HG02678 (cell line): ENCODE measurements at regions not wholly inside any gene's neighbourhood (a gene's known extent, or its start where the extent isn't known, plus 50 kb on each side); places are given as distances from the start of the nearest gene placed in this dataset.

ENCODE experiments used
- ATAC-seq: cut with Tn5 transposase; IDR thresholded peaks from one replicate; pipeline ENCODE4 v1.9.1; 2021; ENCODE audit warnings: mild to moderate bottlenecking, moderate library complexity; ENCODE audit not compliant: unreplicated experiment

DNA sequence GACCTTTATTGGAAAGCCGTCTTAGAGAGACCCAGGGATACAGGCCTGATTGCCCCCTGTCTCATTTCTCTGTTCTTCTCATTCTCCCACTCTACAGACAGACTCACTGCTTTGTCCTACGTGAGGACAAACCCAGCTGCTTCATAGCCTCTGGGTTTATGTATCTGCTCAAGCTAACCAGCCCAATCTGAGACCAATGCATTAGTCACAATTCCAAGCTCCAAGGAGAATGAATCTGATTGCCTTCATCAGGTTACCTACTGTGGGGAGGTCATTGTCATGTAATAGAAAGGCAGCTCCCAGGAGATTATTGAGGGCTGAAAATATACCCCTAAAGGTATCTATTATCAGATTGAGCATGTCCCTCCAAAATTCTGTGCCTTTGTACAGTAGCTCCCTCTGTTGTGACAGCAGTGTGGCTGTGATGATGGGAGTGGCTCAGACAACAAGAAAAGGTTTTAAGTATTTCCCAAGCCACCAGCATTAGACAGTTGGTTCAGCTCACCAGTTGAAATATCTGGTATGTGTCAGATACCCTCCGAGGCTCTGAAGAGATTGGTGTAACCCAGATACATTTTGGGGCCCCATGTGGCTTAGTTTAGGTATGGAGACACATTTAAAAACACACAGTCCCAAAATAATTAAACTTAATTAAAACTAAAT lies 123.1 kb upstream of the EEPD1 start:
- no peak for ATAC-seq

DNA sequence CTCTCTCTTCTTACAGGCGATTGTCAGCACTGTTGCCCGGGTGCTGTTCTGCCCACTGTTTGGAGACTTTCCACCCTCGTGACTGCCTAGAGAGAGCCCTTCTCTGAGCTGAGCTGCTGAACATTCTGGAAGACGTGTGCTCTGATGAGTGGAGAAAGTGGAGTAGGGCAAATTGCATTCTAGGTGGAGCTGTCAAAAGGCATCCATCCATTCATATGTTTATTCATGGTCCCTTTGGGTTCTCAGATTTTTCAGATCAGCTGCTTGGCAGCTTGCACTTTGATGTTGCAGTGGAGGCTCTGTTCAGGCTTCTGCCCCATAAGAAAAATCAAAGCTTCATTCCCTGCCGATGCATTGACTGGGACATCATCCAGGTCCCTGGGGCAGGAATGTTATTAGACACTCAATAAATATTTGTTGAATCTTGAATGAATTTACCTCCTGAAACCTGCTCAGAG lies 120.7 kb upstream of the EEPD1 start:
- ATAC-seq = no peak

DNA sequence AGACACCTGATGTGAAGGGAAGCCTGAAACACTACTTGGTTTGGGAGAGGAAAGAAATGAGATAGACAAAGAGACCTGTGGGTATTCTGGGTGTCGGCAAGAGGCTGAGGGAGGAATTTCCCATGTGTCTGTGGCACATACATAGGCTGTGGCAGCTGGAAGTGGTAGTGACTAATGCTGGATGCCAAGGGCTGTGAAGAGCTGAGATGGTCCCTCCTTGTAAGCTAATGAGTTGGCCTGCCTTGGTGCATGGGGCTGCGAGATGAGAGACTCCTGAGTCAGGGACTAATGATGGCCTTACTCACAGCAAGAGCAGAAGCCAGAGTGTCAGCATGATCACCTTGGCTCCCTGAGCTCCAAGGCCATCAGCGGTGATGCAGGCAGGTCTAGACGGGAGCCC lies 119.0 kb upstream of the EEPD1 start:
- no peak for ATAC-seq

DNA sequence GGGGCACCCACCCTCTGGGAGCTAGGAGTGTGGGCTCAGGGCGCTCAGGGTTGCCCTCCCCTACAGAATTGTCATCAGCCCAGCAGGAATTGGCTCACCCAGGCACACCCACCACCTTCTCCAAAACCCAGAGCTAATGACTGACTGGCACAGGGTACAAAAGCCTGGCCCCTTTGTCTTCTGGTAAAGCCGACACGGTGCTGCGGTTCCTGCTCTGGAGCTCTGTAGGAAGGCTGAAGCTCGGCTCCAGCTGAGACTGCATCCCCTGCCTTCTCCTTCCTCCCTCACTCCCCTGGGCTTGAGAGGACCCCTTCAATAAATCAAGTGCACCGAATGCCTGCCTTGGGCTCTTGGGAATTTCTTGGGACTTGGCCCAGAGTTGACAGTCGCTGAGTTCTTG lies 117.9 kb upstream of the EEPD1 start:
- ATAC-seq = no peak

DNA sequence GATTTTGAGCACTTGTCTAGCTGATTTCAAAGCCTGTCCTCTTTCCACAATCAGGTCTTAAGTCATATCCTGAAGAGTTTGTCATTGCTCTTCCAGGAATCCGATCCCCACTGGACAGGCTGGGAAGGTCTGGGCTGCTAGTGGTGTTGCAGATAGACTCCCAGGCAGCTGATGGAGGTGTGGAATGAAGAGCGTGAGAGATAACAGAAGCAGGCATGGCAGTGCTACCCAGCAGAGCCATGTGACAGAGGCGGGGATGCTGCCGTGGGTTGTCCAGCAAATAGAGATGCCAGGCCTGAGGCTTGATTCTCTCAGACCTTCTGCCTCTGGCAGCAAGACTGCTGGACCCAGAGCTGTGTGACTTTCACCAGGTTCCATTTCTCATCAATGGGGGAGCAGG lies 116.5 kb upstream of the EEPD1 start:
- no peak for ATAC-seq

DNA sequence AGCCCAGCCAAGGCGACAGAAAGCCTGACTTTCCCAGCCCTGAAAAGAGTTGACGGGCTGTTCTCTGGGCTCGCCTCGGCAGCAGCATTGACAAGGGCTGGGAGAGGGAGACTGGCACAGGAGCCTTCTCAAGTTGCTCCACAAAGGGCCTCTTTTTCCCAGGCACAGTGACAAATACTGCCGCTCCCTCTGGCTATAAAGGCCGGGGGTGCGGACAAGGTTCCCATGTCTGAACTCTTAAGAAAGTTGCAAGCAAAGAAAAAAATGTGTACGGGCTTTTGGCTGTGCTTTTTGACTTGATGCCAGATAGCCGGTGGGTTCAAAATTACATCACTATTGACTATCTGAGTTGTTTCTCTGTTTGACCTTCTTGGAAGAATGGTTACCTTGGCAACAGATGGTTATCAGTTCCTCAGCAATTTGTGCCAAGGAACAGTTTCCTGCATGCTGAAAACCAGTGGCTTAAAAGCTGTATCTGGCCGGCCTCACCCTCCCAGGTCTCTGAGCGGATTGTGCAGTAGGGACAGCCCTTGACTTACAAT lies 115.9 kb upstream of the EEPD1 start:
- ATAC-seq = no peak

DNA sequence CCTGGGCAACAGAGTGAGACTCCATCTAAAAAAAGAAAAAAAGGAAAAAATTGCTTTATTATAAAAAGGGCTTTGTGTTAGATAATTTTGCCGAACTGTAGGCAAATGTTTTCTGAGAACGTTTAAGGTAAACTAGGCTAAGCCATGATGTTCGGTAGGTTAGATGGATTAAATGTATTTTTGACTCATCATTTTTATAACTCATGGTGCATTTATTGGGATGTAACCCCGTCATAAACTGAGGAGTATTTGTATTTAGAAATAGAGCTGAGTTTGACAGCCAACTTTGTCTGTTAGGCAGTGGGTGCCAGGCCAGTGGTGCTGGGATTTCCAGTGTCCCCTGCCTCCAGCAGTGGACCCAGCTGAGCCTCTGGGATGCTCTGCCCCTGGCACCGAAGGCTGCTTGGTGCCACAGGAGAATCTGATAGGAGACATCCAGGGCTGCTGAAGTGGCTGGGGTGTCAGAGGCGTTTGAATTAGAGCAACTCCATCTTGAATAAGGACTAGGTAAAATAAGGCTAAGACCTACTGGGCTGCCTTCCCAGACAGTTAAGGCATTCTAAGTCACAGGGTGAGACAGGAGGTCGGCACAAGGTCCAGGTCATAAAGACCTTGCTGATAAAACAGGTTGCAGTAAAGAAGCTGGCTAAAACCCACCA lies 114.9 kb upstream of the EEPD1 start:
- ATAC-seq = no peak

DNA sequence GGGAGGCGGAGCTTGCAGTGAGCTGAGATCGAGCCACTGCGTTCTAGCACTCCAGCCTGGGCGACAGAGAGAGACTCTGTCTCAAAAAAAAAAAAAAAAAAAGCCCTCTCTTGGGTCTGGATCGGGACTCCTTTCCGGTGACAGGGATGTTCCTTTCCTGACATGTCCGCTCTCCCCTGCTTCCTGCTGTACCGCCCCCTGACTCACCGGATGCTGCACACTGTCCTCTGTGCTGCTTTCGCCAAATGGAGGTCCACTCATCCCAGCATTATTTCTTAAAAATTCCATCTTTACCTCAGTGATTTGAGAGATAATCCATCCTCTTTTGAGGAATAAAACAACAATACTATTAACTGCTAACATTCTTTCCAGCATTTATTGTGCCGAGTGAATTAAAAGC lies 113.8 kb upstream of the EEPD1 start:
- no peak for ATAC-seq

DNA sequence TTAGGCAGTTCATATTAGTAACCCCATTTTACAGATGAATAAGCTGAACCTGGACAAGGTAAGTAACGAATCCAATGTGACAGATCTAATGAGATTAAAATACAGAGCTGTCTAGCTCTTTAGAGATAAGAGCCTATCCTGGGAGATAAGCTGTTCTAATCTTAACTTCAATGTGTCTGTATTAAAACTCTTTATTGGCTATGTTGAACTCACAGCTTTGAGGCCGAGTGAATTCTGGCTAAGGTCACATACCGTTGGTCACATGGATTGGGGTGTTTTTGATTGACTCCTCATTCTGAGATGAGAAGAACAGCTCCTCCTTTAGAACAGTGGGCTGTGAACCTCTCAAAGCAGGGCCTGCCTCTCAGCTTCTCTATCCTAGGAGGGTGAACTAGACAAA lies 113.4 kb upstream of the EEPD1 start:
- no peak for ATAC-seq

DNA sequence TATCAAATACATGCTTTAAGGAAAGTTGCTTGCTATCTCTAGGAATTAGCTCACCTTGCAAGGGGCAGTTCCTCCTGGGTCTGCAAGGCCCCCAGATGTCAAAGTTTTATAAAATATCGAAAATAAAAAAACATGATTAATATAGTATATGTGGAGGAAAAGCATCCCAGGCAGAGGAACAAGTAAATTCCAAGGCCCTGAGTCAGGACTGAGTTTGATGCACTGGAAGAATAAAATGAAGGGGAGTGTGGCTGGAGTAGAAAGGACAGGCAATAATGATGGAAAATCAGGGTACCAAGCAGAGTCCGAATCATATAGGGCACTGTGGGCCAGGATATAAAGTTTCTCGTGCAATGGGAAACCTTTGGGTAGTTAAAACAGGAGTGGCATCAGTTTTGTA lies 112.4 kb upstream of the EEPD1 start:
- no peak for ATAC-seq

DNA sequence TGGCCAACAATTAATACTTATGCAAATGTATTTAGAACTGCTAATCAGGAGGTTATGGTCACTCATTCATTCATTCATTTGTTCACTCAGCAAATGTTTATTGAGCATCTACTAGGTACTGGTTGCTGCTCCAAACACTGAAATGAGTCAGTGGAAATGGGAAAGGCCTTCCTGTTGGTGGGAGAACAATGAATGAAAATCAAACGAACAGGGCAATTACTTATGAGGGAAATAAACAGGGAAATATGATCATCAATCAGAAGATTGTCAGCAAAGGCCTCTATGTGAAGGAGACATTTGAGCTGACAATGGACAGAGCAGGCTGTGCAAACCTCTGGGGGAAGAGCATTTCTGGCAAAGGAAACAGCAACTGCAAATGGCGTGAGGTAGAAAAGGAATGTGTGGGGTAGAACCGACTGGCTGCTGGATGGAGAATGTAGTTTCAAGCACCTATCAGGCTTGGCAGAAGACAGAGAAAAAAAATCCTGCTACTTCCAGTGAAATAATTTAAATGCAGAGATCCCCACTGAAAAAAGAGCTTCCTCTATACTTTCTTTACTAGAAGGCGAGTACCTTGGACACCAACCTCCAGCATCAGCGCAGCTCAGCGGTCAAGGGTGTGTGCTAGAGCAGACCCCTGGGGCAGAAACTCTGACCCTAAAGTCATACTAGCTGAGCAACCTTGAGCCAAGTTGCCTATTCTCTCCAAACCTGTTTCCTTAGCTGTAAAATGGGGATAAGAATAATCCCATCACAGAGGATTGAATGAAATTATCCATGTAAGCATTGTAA lies 108.8 kb upstream of the EEPD1 start:
- no peak for ATAC-seq

DNA sequence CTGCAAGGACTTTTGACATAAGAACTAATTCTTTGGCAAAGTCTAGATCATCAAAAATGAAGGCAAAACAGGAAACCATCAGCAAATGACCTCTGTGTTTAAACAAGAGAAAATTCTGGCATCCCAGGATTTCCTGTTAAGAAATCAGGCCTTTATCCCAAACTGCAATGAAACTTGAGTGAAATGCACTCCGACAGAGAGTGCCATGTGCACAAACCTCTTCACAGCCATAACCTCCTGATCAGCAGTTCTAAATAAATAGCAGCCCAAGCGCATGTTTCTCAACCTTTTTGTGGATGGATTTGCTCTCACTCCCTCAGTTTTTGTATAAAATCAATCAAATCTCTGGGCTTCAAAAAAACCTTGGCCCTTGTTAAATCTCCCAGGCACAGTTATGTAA lies 107.7 kb upstream of the EEPD1 start:
- no peak for ATAC-seq

DNA sequence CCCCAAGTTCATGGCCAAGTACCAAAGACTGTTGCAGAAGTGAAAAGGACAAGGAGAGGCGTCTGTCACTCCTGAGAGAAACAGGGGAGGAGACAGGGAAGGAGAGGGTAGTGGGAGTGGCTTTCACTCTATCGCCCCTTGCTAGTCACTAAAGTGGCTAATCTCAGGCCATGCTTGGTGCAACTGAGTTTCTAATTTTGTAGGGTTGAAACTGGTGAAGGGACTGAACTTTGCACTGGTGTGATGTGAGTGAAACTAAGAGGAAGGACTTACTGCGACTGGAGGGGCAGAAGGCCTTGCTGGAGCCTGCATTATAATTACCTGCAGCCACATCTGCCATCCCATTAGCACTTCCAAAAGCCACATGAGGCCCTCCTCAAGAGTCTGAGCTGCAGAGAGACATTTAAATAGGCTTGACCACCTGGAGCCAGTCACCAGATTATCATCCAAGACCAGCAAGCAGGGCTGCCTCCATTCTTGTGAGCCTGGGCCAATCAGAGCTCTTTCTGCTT lies 107.2 kb upstream of the EEPD1 start:
- ATAC-seq = no peak

DNA sequence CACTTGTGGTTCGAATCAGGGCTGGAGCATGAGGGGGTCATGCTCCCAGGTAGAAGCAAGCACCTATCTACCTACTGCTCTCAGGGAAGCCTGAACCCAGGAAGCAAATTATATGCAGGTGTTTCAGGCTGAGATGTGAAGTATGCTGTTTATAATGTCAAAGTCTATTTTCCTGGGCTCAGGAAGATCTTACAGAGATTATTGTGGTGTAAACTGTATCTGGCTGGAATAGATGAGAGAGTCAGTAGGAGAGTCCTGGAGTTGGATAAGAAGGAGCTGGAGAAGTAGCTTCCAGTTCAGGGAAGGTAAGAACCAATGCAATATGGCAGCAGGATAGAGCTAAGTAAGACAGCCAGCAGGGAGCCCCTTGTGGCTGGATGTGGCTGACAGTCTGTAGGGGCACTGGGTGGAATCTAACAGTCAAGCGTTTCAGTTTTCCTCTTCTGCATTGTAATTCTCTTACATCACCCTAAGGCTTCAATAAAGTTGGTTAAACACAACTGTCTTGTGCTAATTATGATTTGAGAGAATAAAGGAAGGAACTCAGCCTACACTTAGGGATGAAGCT lies 105.9 kb upstream of the EEPD1 start:
- ATAC-seq = no peak

DNA sequence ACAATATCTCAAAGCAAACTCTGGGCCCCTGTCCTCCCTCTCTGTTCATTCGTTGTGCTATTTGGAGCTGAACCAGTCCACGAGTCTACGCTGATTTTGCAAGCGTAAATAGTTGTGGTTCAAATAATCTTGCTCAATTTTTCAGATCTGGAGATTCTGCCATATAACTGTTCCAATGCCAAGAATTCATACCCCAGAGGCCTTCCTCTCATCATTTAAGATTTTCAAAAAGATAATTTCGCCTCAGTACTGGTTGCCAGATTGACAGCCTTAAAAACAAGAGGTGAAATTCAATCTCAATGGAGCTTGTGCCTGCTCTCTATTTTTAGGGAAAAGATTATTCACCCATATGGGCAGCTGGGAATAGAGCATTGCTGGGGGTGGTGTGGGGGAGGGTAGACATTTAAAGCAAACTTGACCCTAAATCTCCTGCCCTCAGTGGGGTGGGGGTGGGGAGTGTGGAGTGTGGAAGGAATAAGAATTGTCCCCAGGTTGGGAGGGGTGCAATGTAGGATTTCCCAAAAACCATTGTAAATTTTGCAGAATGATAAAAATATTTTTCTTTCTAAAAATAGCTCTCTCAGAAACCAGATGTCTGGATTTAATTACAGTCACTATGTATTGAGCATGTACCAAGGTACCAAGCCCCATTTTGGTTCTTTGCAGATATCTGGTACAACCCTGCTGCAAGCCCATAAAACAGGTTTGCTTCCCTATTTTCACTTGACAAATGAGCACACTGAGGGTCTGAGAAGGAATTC lies 104.7 kb upstream of the EEPD1 start:
- ATAC-seq = no peak

DNA sequence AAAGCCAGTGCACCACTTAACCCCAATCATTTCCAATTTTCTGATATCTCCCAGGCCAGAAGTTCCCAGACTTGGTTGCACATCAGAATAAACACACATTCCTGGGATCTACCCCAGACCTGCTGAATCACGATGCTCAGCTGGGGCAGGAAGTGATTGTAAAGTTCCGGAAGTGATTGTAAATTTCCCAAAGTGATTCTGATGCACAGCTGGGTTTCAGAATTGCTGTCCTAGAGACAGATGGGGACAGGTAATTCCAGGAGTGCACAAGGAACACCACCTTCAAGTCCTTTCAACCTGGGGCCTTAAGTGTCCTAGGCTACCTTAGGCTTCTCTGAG lies 104.2 kb upstream of the EEPD1 start:
- no peak for ATAC-seq

DNA sequence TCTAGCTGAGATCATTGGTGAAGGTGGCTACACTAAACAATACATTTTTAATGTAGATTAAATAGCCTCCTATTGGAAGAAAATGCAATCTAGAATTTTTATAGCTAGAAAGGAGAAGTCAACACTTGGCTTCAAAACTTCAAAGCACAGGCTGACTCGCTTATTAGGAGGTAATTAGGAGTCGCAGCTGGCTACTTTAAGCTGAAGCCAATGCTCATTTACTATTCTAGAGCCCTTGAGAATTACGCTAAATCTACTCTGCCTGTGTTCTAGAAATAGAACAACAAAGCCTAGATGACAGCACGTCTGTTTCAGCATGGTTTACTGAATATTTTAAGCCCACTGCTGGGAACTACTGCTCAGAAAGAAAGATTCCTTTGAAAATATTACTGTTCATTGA lies 101.6 kb upstream of the EEPD1 start:
- ATAC-seq = no peak

DNA sequence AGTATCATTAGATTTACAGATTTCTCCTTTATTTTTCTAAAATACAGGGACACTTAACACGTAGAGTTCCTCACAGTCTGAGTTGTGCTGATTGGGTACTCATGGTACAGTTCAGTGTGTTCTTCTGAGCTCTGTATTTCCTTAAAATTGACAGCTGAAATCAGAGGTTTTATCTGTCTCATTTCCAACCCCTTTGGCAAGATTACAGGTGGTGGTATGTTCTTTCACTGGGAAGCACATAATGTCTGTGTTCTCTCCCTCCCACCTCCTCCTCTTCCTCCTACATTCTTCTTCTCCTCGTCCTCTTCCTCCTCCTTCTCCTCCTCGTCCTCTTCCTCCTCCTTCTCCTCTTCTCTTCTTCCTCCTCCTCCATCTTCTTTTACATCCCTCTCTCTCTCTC lies 99.5 kb upstream of the EEPD1 start:
- ATAC-seq = no peak

DNA sequence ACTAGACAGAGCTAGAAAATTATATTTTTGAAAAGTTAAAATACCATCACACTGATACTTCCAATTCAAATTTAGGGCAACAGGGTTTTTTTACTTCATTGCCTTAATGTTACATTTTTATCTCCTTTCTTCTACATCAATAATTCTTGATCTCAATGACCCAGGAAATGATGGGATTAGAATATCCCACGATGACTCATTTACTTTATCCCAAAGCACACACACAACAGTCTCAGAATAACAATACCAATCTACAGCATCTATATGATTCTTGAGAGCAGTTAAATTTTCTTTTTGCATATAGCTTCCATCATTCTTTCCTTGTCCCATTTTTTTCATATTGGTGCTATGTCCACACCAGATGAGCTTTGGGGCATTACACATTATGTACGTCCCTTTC lies 98.4 kb upstream of the EEPD1 start:
- no peak for ATAC-seq

DNA sequence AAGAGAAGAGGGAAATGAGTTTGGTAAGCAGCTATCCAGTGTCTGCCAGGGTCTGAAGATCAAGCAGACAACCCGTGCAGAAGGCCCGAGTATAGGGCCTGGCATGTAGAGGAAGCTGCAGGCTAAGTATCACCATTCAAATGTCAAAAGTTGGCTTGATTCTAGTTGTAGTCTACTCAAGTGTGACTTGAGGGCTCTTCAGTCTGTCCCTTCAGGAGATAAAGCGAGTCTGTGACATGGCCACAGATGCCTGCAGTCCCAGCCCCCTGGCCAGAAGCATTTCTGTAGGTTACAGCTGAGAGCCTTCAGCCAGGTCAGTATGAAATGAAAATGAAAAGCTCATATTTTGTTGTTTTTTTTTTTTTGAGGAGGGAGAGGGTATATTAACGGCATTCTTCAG lies 97.8 kb upstream of the EEPD1 start:
- ATAC-seq = no peak

DNA sequence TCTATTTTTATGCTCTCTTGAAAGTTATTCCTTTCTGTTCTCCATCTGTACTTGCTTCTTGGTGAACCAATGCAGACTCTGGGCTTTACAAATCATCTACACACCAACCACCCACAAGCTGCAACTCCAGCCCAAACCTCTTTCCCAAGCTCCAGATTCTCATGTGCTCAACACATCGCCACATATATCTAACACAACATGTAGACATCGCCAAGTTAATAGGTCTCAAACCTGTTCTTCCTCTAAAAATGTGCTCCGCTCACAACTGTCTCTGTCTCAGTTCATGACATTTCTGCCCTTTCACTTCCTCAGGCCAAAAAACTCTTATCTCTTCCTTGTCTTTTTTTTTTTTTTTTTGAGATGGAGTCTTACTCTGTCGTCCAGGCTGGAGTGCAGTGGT lies 95.7 kb upstream of the EEPD1 start:
- ATAC-seq = peak; percentile 65
